Activated CD4-positive, alpha-beta T cell treated with anti-CD3 and anti-CD28 coated beads, Interleukin-2, amount 10 ng/mL, durations not matched to agents 7 days and 5 days (primary cell): ENCODE measurements at regions not wholly inside any gene's neighbourhood (a gene's known extent, or its start where the extent isn't known, plus 50 kb on each side); places are given as distances from the start of the nearest gene placed in this dataset.

Experiments used
- CTCF ChIA-PET: fragments of 350-600 bp; sonication (Branson Sonifier 250); formaldehyde crosslinking; loops from one replicate; lab custom pipeline; 2021; ENCODE audit warnings: antibody characterized with exemption; lab: Charles Lee
- POLR2A ChIA-PET: fragments of 350-600 bp; sonication (Branson Sonifier 250); formaldehyde crosslinking; loops from one replicate; lab custom pipeline; 2021; ENCODE audit warnings: antibody characterized with exemption; lab: Charles Lee
- DNase-seq: peaks from one replicate; pipeline ENCODE4 v3.0.0-alpha.2; 2020
- H3K27ac Mint-ChIP-seq: one replicate; pipeline ENCODE4 v1.8.0; 2021; ENCODE audit warnings: mild to moderate bottlenecking, moderate library complexity, mixed read lengths
- H3K27me3 Mint-ChIP-seq: one replicate; pipeline ENCODE4 v1.8.0; 2021; ENCODE audit warnings: mixed read lengths
- H3K36me3 Mint-ChIP-seq: one replicate; pipeline ENCODE4 v1.8.0; 2021; ENCODE audit warnings: low read depth, mixed read lengths
- H3K4me1 Mint-ChIP-seq: one replicate; pipeline ENCODE4 v1.8.0; 2021; ENCODE audit warnings: mixed read lengths
- H3K4me3 Mint-ChIP-seq: one replicate; pipeline ENCODE4 v1.8.0; 2021; ENCODE audit warnings: mild to moderate bottlenecking, moderate library complexity, mixed read lengths
- H3K9me3 Mint-ChIP-seq: one replicate; pipeline ENCODE4 v1.8.0; 2021; ENCODE audit warnings: mixed read lengths

- no peaks in the 10 kb centered on the region for H3K36me3 Mint-ChIP-seq
- no peak for DNase-seq
- no peak overlapping the region for H3K27ac Mint-ChIP-seq
- H3K4me1 Mint-ChIP-seq, result no peaks in the 10 kb centered on the region
- no peaks in the 10 kb centered on the region for H3K9me3 Mint-ChIP-seq
- POLR2A ChIA-PET, result no interaction called here
- peaks cover 4% of the 10 kb centered on the region for H3K27me3 Mint-ChIP-seq
- H3K4me3 Mint-ChIP-seq, result no peak overlapping the region
- CTCF ChIA-PET, result no interaction called here
Measured at GRCh38 chr7:25789701-25790640, 362.0 kb upstream of the NFE2L3 start.

DNA sequence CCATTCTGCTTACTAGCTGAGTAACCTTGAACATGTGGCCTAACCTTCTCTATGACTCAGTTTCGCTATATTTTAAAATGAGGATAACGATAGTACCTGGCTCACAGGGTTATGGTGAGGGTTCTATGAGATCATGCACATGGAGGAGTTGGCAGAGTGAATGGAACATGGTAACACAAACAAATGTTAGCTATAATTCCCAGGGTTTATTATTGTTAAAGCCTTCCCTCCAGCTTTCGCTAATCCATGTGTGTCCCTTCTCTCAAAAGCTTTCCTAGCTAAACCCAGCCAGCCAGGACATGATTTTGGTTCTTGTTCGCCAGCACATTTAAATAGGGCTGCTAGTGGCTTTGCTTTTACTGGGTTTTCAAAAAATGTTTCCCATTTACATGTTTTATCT is 361.0 kb upstream of the NFE2L3 start:
- ChIA-PET POLR2A (no interaction called here), CTCF (no interaction called here)
- Mint-ChIP-seq H3K9me3 (no peaks in the 10 kb centered on the region), H3K27me3 (peaks cover 2% of the 10 kb centered on the region), H3K27ac (no peak overlapping the region), H3K4me3 (no peak overlapping the region), H3K4me1 (no peaks in the 10 kb centered on the region), H3K36me3 (no peaks in the 10 kb centered on the region)
- no peak for DNase-seq

DNA sequence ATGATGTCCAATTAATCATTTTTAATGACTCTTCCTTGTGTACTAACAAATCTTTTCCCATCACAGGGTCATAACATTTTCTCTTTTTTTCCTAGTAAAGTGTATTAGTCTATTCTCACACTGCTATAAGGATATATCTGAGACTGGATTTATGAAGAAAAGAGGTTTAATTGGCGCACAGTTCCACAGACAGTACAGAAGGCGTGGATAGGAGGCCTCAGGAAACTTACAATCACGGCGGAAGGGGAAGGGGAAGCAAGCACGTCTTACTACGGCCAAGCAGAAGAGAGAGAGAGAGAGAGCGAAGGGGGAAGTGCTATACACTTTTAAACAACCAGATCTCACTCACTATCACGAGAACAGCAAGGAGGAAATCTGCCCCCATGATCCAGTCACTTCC is 359.4 kb upstream of the NFE2L3 start:
- ChIA-PET CTCF (interaction anchor here (0.6 kb wide), 1 partner anchor 21 kb away, joined by 3 read pairs; no protein-coding TSS in a partner anchor), POLR2A (no interaction called here)
- Mint-ChIP-seq H3K4me1 (no peaks in the 10 kb centered on the region), H3K36me3 (no peaks in the 10 kb centered on the region), H3K27me3 (no peaks in the 10 kb centered on the region), H3K4me3 (no peak overlapping the region), H3K9me3 (no peaks in the 10 kb centered on the region), H3K27ac (no peak overlapping the region)
- no peak for DNase-seq

GRCh38 chr7:25795824-25796235 is 356.2 kb upstream of the NFE2L3 start:
- no peaks in the 10 kb centered on the region for H3K9me3 Mint-ChIP-seq
- ChIA-PET POLR2A (no interaction called here), CTCF (no interaction called here)
- H3K4me3 Mint-ChIP-seq, result no peak overlapping the region
- no peaks in the 10 kb centered on the region for H3K27me3 Mint-ChIP-seq
- DNase-seq, result no peak
- H3K4me1 Mint-ChIP-seq, result no peaks in the 10 kb centered on the region
- H3K27ac Mint-ChIP-seq, result no peak overlapping the region
- H3K36me3 Mint-ChIP-seq, result no peaks in the 10 kb centered on the region

DNA sequence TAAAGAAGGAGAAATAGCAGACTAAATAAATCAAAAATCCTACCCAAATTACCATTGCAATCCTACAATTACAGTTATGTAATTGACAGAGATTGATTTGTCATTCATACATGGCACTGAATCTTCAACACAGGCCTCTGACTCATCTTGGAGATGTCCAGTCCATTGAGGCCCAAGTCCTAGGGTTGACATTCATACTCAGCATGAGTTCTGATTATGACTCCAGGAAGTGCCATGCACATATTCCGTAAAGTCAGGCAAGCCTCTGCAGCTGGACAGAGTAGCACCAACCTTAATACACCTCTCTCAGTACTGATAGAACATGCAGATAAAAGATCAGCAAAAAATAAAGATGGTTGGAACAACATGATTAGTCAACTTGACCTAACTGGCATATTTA is 353.7 kb upstream of the NFE2L3 start:
- Mint-ChIP-seq H3K9me3 (no peaks in the 10 kb centered on the region), H3K4me1 (no peaks in the 10 kb centered on the region), H3K27ac (no peak overlapping the region), H3K27me3 (no peaks in the 10 kb centered on the region), H3K36me3 (no peaks in the 10 kb centered on the region), H3K4me3 (no peak overlapping the region)
- ChIA-PET CTCF (no interaction called here), POLR2A (no interaction called here)
- DNase-seq, result no peak

GRCh38 chr7:25801214-25801613 is 350.8 kb upstream of the NFE2L3 start:
- Mint-ChIP-seq H3K36me3 (no peaks in the 10 kb centered on the region), H3K27me3 (peaks cover 2% of the 10 kb centered on the region), H3K4me3 (no peak overlapping the region), H3K9me3 (no peaks in the 10 kb centered on the region), H3K4me1 (no peaks in the 10 kb centered on the region), H3K27ac (no peak overlapping the region)
- CTCF ChIA-PET, result no interaction called here
- no peak for DNase-seq
- POLR2A ChIA-PET, result no interaction called here

DNA sequence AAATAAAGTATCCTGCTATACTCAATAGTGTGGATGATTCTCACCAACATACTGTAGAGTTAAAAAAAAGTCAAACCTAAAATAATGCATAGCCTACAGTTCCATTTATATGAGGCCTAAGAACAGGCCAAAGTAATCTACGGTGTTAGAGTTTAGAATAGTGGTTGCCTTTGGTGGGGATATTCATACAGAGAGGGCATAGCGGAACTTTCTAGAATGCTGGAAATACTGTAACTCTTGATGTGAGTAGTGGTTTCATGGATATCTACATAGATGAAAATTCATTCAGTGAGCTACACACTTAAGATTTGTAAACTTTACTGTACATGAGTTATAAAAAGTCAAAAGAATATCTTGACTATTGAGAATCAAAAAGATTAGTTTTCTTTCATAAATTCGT is 349.9 kb upstream of the NFE2L3 start:
- CTCF ChIA-PET, result no interaction called here
- Mint-ChIP-seq H3K4me3 (no peak overlapping the region), H3K27me3 (peaks cover 4% of the 10 kb centered on the region), H3K9me3 (no peaks in the 10 kb centered on the region), H3K36me3 (no peaks in the 10 kb centered on the region), H3K27ac (no peak overlapping the region), H3K4me1 (no peaks in the 10 kb centered on the region)
- DNase-seq, result no peak
- POLR2A ChIA-PET, result no interaction called here

- H3K27ac Mint-ChIP-seq, result no peak overlapping the region
- no peaks in the 10 kb centered on the region for H3K4me1 Mint-ChIP-seq
- no peak for DNase-seq
- CTCF ChIA-PET, result no interaction called here
- POLR2A ChIA-PET, result no interaction called here
- H3K36me3 Mint-ChIP-seq, result no peaks in the 10 kb centered on the region
- H3K4me3 Mint-ChIP-seq, result no peak overlapping the region
- H3K9me3 Mint-ChIP-seq, result no peaks in the 10 kb centered on the region
- peaks cover 4% of the 10 kb centered on the region for H3K27me3 Mint-ChIP-seq
Measured at GRCh38 chr7:25802473-25802872, 349.5 kb upstream of the NFE2L3 start.

DNA sequence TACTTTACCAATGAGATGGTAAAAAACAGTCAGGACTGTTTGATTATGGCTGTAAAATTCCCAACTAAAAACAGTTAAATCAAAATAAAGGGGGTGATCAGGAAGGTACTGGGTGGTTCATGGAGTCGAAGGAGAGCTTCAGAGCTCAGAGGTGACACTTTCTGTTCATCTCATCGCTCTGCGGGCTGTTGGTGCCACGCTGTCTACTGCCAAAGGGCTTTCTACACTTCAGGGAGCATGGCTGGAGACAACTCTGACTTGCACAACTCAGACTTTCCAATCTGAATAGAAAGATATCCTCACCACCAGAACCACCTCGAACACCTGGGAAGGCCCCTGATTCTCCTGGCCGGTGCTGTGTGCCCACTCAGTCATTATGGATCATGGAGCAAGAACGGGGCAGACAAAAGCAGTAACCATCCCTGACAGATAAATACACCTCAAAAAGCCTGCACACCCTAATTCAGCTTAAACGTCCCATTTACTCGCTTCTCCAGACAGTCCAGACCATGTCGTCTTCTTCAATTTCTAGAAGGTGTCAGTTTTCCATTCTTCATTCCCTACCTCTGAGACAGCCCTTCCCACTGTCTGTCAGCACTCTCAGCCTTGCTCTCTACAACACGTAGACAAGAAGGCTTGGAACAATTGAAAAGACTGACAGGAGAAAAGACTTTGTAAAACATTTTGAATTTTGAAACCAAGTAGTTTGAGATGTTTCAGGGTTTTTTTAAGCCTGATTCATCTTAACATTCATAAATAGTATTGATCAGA is 348.7 kb upstream of the NFE2L3 start:
- H3K27ac Mint-ChIP-seq, result no peak overlapping the region
- no peaks in the 10 kb centered on the region for H3K9me3 Mint-ChIP-seq
- H3K4me3 Mint-ChIP-seq, result no peak overlapping the region
- H3K4me1 Mint-ChIP-seq, result no peaks in the 10 kb centered on the region
- DNase-seq, result no peak
- H3K36me3 Mint-ChIP-seq, result no peaks in the 10 kb centered on the region
- POLR2A ChIA-PET, result no interaction called here
- H3K27me3 Mint-ChIP-seq, result peaks cover 6% of the 10 kb centered on the region
- CTCF ChIA-PET, result no interaction called here

DNA sequence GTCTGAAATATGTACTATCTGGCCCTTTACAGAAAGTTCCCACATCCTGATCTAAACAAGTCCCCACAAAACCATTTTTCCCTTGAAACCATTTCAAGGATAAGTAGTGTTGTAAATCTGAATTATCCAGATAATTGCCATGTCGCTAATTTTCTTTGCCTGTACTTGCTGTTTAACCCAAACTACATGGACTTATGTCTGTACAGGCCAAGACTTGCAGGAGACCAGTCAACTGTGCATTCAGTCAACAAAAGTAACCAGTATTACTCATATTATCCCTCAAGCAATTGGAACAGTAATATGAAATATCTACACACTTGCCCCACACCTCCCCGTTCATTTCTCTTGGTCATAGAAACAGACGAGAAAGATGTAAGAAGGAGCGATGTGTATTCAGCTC is 347.8 kb upstream of the NFE2L3 start:
- Mint-ChIP-seq H3K4me3 (no peak overlapping the region), H3K9me3 (no peaks in the 10 kb centered on the region), H3K4me1 (no peaks in the 10 kb centered on the region), H3K36me3 (no peaks in the 10 kb centered on the region), H3K27me3 (peaks cover 7% of the 10 kb centered on the region), H3K27ac (no peak overlapping the region)
- no peak for DNase-seq
- CTCF ChIA-PET, result no interaction called here
- POLR2A ChIA-PET, result no interaction called here

DNA sequence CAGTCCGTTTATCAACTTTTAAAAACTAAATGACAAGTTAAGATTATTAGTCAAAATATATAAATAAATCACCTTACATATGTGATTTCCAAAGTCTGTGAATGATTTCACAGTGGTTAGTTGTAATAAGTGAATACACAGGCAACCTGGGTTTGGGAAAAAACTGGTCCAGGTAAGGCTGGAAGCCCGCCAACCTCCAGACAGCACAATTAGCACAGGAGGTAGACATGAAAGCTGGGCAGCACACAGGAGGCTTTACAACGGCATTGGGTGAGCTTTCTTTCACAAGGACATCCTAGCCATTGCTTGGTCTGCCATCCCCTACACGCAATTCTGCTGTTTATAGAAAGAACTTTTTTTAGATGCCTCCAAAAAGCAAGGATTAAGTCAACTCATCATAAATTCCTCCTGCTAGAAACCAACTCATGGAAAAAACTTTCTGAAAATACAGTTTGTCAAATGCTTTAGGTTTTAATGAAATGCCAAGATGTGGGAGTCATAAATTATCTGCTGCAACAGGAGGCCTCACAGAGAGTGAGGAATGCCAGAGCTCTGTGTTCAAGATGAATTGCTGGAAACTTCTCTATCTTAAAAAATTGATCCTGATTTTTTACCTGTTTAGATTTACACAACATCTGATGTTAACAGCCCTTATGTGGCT is 346.8 kb upstream of the NFE2L3 start:
- POLR2A ChIA-PET, result no interaction called here
- H3K27me3 Mint-ChIP-seq, result peaks cover 7% of the 10 kb centered on the region
- H3K4me3 Mint-ChIP-seq, result no peak overlapping the region

DNA sequence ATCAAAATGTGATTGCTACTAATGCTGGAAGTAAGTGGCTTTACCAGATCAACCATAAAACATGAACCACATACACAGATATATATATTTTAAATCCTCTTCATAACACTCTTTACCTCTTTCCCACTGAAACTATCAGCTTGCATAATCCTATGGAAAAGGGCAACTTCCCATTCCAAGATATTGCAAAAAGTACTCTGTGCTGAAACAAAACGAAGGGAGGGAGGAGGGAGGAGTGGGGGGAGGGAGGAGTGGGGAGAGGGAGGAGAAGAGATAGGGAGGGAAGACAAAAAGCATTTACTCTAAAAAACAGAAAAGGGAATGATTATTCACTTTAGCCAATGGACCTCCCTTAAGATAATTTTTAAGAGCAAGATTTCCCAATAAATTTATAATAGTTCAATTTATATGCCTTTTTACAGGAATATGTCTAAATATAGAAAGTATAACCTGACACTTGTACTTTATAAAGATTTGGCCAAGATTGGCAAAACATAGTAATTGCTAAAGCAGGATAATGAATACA is 344.8 kb upstream of the NFE2L3 start:
- POLR2A ChIA-PET, result no interaction called here
- Mint-ChIP-seq H3K4me3 (no peak overlapping the region), H3K36me3 (no peaks in the 10 kb centered on the region), H3K9me3 (no peaks in the 10 kb centered on the region), H3K27ac (no peak overlapping the region), H3K4me1 (no peaks in the 10 kb centered on the region), H3K27me3 (peaks cover 7% of the 10 kb centered on the region)
- CTCF ChIA-PET, result no interaction called here
- no peak for DNase-seq

More for the DNA sequence above, 346.8 kb upstream of the NFE2L3 start:
- Mint-ChIP-seq H3K27ac (no peak overlapping the region), H3K36me3 (no peaks in the 10 kb centered on the region), H3K4me1 (no peaks in the 10 kb centered on the region), H3K9me3 (no peaks in the 10 kb centered on the region)
- no peak for DNase-seq
- CTCF ChIA-PET, result interaction anchor here (0.6 to 0.7 kb wide), 3 partner anchors 9 to 495 kb away, joined by 3 to 4 read pairs (median 3); no protein-coding TSS in a partner anchor
